ENCODE measurements at regions not wholly inside any gene's neighbourhood (a gene's known extent, or its start where the extent isn't known, plus 50 kb on each side); places are given as distances from the start of the nearest gene placed in this dataset.

GRCh38 chr5:119897537-119898370 is 268.4 kb downstream of the FAM170A start:
- TF ChIP-seq CTCF (IDR thresholded peaks at IDR 0.05): no peak
- no peak for TF ChIP-seq POLR2A (IDR thresholded peaks at IDR 0.05)

Measured in right lobe of liver (tissue), 4 donors.